GM18870 (cell line): ENCODE measurements at regions not wholly inside any gene's neighbourhood (a gene's known extent, or its start where the extent isn't known, plus 50 kb on each side); places are given as distances from the start of the nearest gene placed in this dataset.
"Not testable (repeated sequence)": the region's sequence is repeated elsewhere in the genome, so short reads cannot be mapped to it uniquely, and the experiment has no call there.

ENCODE experiments used
- ATAC-seq: cut with Tn5 transposase; IDR thresholded peaks from one replicate; pipeline ENCODE4 v1.9.1; 2021; ENCODE audit warnings: moderate library complexity; ENCODE audit not compliant: unreplicated experiment

- peak; percentile 46 for ATAC-seq
These were observed 89.5 kb downstream of the EOMES start for GRCh38 chr3:27632431-27633223.

GRCh38 chr3:27630885-27631284, 91.2 kb downstream of the EOMES start:
- peak; percentile 41 for ATAC-seq

GRCh38 chr3:27629366-27629765, 92.8 kb downstream of the EOMES start:
- ATAC-seq, result no peak

- no peak for ATAC-seq
These were observed 93.9 kb downstream of the EOMES start for GRCh38 chr3:27628026-27628750.

- ATAC-seq, result no peak
These were observed 95.5 kb downstream of the EOMES start for GRCh38 chr3:27626596-27627118.

- no peak for ATAC-seq
These were observed 96.3 kb downstream of the EOMES start for GRCh38 chr3:27625864-27626263.

- no peak for ATAC-seq
These were observed 98.9 kb downstream of the EOMES start for GRCh38 chr3:27623085-27623753.

GRCh38 chr3:27617552-27617951, 104.6 kb downstream of the EOMES start:
- no peak for ATAC-seq

GRCh38 chr3:27616031-27616430, 106.1 kb downstream of the EOMES start:
- no peak for ATAC-seq

GRCh38 chr3:27615555-27615954, 106.6 kb downstream of the EOMES start:
- no peak for ATAC-seq

GRCh38 chr3:27614592-27614991, 107.5 kb downstream of the EOMES start:
- ATAC-seq, result no peak

- no peak for ATAC-seq
These were observed 108.2 kb downstream of the EOMES start for GRCh38 chr3:27613846-27614500.

- ATAC-seq, result no peak
These were observed 111.2 kb downstream of the EOMES start for GRCh38 chr3:27610800-27611525.

- ATAC-seq, result no peak
These were observed 114.8 kb downstream of the EOMES start for GRCh38 chr3:27607370-27607769.

- ATAC-seq, result no peak
These were observed 115.6 kb downstream of the EOMES start for GRCh38 chr3:27606537-27606936.

GRCh38 chr3:27601311-27601710, 117.1 kb upstream of the SLC4A7 start:
- ATAC-seq, result not testable (repeated sequence)

- not testable (repeated sequence) for ATAC-seq
These were observed 115.6 kb upstream of the SLC4A7 start for GRCh38 chr3:27599741-27600140.

- no peak for ATAC-seq
These were observed 112.7 kb upstream of the SLC4A7 start for GRCh38 chr3:27596921-27597320.

- peak; percentile 74 for ATAC-seq
These were observed 112.2 kb upstream of the SLC4A7 start for GRCh38 chr3:27596334-27596841.

GRCh38 chr3:27594096-27594690, 110.0 kb upstream of the SLC4A7 start:
- ATAC-seq, result no peak
